ENCODE measurements at regions not wholly inside any gene's neighbourhood (a gene's known extent, or its start where the extent isn't known, plus 50 kb on each side); places are given as distances from the start of the nearest gene placed in this dataset.

- TF ChIP-seq CTCF (IDR thresholded peaks at IDR 0.05) (no peak), POLR2AphosphoS5 (IDR thresholded peaks at IDR 0.05; ENCODE audit: low read depth, low read length) (no peak)
These were observed 140.4 kb upstream of the DPH6 start for GRCh38 chr15:35686347-35686746.

All from Panc1 (cell line).